Activated CD4-positive, CD25-positive, alpha-beta regulatory T cell treated with anti-CD3 and anti-CD28 coated beads, Interleukin-2, amount 50 U/mL, for 16 hours (primary cell): ENCODE measurements at regions not wholly inside any gene's neighbourhood (a gene's known extent, or its start where the extent isn't known, plus 50 kb on each side); places are given as distances from the start of the nearest gene placed in this dataset.

Experiments used
- DNase-seq: peaks from one replicate; pipeline ENCODE4 v3.0.0-alpha.2; 2020; ENCODE audit warnings: low read depth, low spot score

- DNase-seq, result no peak
Measured at GRCh38 chr6:147712841-147713240, 204.4 kb downstream of the SAMD5 start.

GRCh38 chr6:147715035-147715434 is 206.5 kb downstream of the SAMD5 start:
- no peak for DNase-seq

DNA sequence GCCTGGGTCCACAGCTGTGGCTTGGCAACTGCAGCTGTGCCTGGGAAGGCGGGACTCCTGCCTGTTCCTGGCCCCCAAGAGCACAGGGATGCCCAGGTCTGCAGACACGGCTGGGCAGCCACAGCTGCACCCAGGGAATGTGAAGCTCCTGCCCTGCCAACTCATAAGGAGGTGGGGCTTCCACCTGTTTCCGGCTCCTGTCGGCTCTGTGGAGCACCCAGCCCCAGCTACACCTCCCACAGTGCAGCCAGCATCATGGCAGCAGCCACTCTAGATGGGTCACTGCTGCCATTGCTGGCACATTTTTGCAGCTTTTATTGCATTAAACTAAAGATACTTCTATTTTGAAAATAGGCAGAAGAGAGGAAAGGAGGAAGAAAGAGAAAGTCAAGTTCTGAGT is 207.9 kb downstream of the SAMD5 start:
- no peak for DNase-seq

DNA sequence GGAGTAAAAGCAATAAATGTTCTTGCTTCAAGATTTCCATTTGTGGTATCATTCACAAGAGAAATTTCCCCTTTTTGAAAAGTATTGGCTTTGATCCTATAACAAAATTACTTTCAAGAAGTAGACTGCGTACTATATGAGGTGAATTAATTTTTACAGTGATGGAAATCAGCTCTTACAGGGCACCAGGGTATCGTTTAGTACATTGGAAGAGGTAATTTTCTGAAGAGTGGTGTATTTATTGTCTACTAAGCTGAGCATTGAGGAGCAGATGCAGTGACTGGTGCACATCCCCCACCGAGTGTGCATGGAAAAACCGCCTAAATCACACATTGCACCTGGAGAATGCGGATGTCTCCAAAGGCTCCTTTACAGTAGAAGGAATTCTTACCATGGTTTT is 209.5 kb downstream of the SAMD5 start:
- DNase-seq, result no peak

GRCh38 chr6:147722158-147722557 is 213.7 kb downstream of the SAMD5 start:
- DNase-seq, result no peak

GRCh38 chr6:147724454-147724853 is 216.0 kb downstream of the SAMD5 start:
- no peak for DNase-seq

DNA sequence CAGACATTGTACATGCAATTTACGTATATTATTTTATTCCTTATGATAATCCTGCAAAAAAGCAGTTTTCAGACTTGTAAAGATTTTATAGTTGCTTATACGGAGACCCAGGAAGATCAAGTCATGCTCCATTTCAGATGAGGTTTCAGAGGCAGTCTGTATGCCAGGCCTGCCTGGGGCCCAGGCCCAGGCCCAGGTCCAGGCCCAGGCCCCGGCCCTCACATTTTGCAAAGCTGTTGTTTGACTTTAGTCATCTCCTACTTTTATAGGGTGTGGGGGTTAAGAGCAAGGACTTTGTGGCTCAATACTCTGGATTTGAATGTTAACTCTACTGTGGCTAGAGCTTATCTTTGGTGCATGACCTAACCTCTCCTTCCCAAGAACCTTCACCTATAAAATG is 217.9 kb downstream of the SAMD5 start:
- no peak for DNase-seq

DNA sequence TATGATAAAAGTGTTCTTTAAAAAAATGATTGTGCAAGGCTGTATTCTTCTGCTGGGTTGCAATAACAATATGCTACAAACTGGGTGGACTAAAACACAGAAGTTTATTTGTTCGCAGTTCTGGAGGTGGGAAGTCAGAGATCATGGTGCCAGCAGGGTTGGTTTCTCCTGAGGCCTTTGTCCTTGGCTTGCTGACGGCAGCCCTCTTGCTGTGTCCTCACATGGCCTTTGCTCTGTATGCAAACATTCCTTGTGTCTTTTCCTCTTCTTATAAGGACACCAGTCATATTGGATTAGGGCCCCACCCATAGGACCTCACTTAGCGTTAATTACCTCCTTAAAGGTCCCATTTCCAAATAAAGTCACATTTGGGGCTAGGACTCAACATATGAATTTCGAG is 220.4 kb downstream of the SAMD5 start:
- DNase-seq, result no peak

GRCh38 chr6:147733686-147734085 is 225.2 kb downstream of the SAMD5 start:
- no peak for DNase-seq

GRCh38 chr6:147734151-147734550 is 225.7 kb downstream of the SAMD5 start:
- DNase-seq, result no peak

GRCh38 chr6:147735924-147736323 is 227.4 kb downstream of the SAMD5 start:
- no peak for DNase-seq

- no peak for DNase-seq
Measured at GRCh38 chr6:147737115-147737514, 228.6 kb downstream of the SAMD5 start.

GRCh38 chr6:147738099-147738498 is 229.6 kb downstream of the SAMD5 start:
- DNase-seq, result no peak

GRCh38 chr6:147738516-147739162 is 230.1 kb downstream of the SAMD5 start:
- no peak for DNase-seq

DNA sequence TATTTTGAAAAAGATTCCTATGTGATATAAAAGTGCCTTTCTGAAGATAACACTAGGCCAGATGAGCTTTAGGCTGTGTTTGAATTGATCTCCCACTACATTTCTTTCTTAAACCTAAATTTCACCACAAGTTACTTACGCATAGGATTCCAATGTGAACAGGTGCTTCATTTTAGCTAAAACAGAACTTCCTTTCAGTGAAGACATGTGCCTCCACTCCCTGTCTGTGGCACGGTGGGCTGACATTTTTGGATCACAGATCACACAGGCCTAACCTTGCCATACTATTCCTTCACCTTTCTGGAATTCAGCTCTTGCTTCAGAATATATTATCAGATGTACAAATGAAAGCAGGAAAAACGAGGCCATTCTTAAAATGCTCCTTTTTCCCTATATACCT is 231.8 kb downstream of the SAMD5 start:
- no peak for DNase-seq

GRCh38 chr6:147740916-147741315 is 232.4 kb downstream of the SAMD5 start:
- no peak for DNase-seq

- DNase-seq, result no peak
Measured at GRCh38 chr6:147741389-147741788, 232.9 kb downstream of the SAMD5 start.

- DNase-seq, result no peak
Measured at GRCh38 chr6:147742440-147742839, 233.9 kb downstream of the SAMD5 start.

- no peak for DNase-seq
Measured at GRCh38 chr6:147744012-147744411, 235.5 kb downstream of the SAMD5 start.

DNA sequence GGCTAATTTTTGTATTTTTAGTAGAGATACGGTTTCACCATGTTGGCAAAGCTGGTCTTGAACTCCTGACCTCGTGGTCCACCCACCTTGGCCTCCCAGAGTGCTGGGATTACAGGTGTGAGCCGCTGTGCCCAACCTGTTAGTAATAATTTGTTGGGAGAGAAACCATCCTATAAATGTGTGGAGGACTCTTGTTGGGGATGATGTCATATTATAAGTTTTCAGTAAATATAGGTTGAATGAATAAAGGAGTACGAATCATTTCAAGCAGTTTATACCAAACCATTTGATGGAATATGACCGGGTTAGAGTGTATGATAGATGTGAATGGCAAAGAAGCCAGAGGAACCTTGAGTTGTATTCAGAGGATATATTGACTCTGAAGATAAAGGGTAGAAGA is 240.8 kb downstream of the SAMD5 start:
- DNase-seq, result no peak

DNA sequence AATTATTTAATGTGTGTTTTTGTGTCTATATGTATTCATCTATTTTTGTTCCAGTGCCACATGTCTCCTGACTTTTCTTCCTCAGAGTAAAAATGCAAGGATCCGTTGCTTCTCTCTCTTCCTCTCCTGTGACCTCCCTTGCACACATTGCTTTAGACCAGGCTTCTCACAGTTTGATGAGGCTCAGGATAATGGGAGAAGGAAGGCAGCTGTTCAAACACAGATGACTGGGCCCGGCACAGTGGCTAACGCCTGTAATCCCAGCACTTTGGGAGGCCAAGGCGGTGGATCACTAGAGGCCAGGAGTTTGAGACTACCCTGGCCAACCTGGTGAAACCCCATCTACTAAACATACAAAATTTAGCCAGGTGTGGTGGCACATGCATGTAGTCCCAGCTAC is 241.9 kb downstream of the SAMD5 start:
- DNase-seq, result no peak

GRCh38 chr6:147751232-147751631 is 242.7 kb downstream of the SAMD5 start:
- DNase-seq, result no peak

- no peak for DNase-seq
Measured at GRCh38 chr6:147752689-147753403, 244.4 kb downstream of the SAMD5 start.

DNA sequence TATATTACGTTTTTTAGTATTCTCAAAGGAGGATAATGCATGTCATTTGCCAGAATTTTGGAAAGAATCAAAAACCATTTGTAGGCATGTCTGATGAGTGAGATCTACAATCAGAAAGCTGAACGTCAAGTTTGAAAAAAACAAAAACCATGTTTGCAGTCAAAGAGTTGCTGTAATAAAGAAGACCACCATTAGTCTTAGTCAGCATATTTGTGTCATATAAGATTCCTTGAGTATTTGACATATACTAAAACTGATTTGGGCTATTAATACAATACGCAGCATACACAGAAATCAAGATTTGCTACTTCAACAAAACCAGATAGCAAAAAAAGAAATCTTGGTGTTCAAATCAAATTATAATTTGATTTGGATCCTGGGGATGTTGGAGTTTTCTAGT is 247.5 kb downstream of the SAMD5 start:
- DNase-seq, result no peak
